Right lobe of liver (tissue), 4 donors: ENCODE measurements at regions not wholly inside any gene's neighbourhood (a gene's known extent, or its start where the extent isn't known, plus 50 kb on each side); places are given as distances from the start of the nearest gene placed in this dataset.

Experiments used
- CTCF ChIP-seq, 4 donors: fragments of 200-600 bp in 3 of 4; fragments of 450-650 bp in 1 of 4; IDR thresholded peaks; one replicate each; pipeline versions ENCODE4 v1.5.1 to v1.8.0; 2016 to 2022; ENCODE audit warnings: antibody characterized with exemption in 4 of 4, mild to moderate bottlenecking in 2 of 4
- POLR2A ChIP-seq: fragments of 450-650 bp; IDR thresholded peaks from one replicate; pipeline ENCODE4 v1.6.1; 2017; ENCODE audit warnings: antibody characterized with exemption, mild to moderate bottlenecking
- donor health status: DM: no; HTN: no; CAD: no.
- donor health status: DM: no; HTN: no; CAD: no.
- donor health status: DM: no; HTN: yes; CAD: no.

GRCh38 chr5:57690724-57691123, 208.1 kb upstream of the ACTBL2 start:
- TF ChIP-seq CTCF (IDR thresholded peaks at IDR 0.05) (no peak), POLR2A (no peak)
